ENCODE measurements at regions not wholly inside any gene's neighbourhood (a gene's known extent, or its start where the extent isn't known, plus 50 kb on each side); places are given as distances from the start of the nearest gene placed in this dataset.

DNA sequence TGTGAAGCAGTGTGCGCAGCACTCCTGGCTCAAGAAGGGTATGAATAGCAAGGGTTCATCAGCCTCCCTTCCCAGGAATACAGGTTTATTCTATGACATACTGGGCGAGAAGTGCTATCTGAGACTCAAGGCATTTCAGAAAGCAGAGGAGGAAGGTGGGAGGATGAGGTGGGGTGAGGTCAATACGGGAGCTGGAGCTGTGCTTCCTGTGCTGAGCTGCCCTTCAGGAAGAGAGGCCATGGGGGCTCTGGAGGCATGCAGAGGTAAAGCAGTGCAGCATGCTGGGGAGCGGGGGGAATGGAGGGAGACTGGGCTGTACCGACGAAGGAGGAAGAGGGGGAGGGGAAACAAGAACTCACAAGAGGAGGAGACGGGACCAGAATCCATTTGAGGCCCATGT lies 717.6 kb downstream of the PTPRU start:
- H3K4me3 ChIP-seq (ENCODE audit: insufficient read depth, low read depth, low read length), result no peak overlapping the region
- peaks cover 4% of the 10 kb centered on the region for H3K9me3 Mint-ChIP-seq (ENCODE audit: unreplicated experiment)
- DNase-seq (ENCODE audit: low read depth) (no peak), FAIRE-seq (no peak)
- H3K4me3 Mint-ChIP-seq (ENCODE audit: unreplicated experiment), result no peak overlapping the region
- H3K4me1 Mint-ChIP-seq (ENCODE audit: low read depth, unreplicated experiment), result peaks cover 2% of the 10 kb centered on the region
- no peaks in the 10 kb centered on the region for H3K4me1 ChIP-seq (ENCODE audit: insufficient read depth, low read length)
- no peak overlapping the region for H3K4me2 ChIP-seq (ENCODE audit: low read length)
- no peaks in the 10 kb centered on the region for H4K20me1 ChIP-seq (ENCODE audit: insufficient read depth, low read length)
- no peaks in the 10 kb centered on the region for H3K9me3 ChIP-seq (ENCODE audit: insufficient read depth, low read depth, low read length)
- no peak overlapping the region for H3K9ac ChIP-seq (ENCODE audit: low read length)
- H3K27me3 ChIP-seq (ENCODE audit: insufficient read depth, low read length), result no peaks in the 10 kb centered on the region
- no peak overlapping the region for H3K27ac ChIP-seq (ENCODE audit: low read depth, low read length)
- no peak overlapping the region for H2AFZ ChIP-seq (ENCODE audit: low read depth, low read length)
- no peaks in the 10 kb centered on the region for H3K36me3 ChIP-seq (ENCODE audit: insufficient read depth, low read length)
- TF ChIP-seq EZH2 (IDR thresholded peaks at IDR 0.05; ENCODE audit: insufficient read depth, low read length), result no peak
- TF ChIP-seq, protein P1, sequence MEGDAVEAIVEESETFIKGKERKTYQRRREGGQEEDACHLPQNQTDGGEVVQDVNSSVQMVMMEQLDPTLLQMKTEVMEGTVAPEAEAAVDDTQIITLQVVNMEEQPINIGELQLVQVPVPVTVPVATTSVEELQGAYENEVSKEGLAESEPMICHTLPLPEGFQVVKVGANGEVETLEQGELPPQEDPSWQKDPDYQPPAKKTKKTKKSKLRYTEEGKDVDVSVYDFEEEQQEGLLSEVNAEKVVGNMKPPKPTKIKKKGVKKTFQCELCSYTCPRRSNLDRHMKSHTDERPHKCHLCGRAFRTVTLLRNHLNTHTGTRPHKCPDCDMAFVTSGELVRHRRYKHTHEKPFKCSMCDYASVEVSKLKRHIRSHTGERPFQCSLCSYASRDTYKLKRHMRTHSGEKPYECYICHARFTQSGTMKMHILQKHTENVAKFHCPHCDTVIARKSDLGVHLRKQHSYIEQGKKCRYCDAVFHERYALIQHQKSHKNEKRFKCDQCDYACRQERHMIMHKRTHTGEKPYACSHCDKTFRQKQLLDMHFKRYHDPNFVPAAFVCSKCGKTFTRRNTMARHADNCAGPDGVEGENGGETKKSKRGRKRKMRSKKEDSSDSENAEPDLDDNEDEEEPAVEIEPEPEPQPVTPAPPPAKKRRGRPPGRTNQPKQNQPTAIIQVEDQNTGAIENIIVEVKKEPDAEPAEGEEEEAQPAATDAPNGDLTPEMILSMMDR (IDR thresholded peaks at IDR 0.05; ENCODE audit: insufficient read depth, low read depth, low read length), result no peak
- peaks cover 9% of the 10 kb centered on the region for H3K27me3 Mint-ChIP-seq (ENCODE audit: low read depth, unreplicated experiment)
- no peaks in the 10 kb centered on the region for H3K79me2 ChIP-seq (ENCODE audit: insufficient read depth, low read length)
- no peak overlapping the region for H3K27ac Mint-ChIP-seq (ENCODE audit: unreplicated experiment)
- H3K36me3 Mint-ChIP-seq (ENCODE audit: low read depth, unreplicated experiment), result no peaks in the 10 kb centered on the region

DNA sequence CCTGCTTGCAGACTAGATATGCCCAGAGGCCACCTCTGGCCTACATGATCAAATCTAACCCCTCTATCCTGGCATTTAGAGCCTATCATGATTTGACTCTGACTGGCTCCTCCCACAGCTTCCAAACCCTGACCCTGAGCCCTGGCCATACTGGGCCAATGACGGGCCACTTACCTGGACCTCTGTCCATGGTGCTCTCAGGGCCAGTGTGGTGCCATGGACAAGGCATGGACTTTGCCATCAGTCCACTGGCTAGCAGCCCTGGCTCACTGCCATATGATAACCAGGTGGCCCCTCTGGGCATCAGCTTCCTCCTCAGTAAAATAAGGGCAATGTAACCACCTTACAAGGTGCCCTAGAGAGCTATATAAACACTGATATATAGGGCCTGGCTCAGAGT lies 713.4 kb downstream of the PTPRU start:
- peaks cover 5% of the 10 kb centered on the region for H3K27me3 ChIP-seq (ENCODE audit: insufficient read depth, low read length)
- FAIRE-seq, result no peak
- no peak for TF ChIP-seq EZH2 (IDR thresholded peaks at IDR 0.05; ENCODE audit: insufficient read depth, low read length)
- TF ChIP-seq, protein P1 (IDR thresholded peaks at IDR 0.05; ENCODE audit: insufficient read depth, low read depth, low read length), result no peak
- peaks cover 4% of the 10 kb centered on the region for H3K9me3 Mint-ChIP-seq (ENCODE audit: unreplicated experiment)
- H3K36me3 ChIP-seq (ENCODE audit: insufficient read depth, low read length), result no peaks in the 10 kb centered on the region
- no peak overlapping the region for H3K27ac ChIP-seq (ENCODE audit: low read depth, low read length)
- no peak overlapping the region for H2AFZ ChIP-seq (ENCODE audit: low read depth, low read length)
- no peak overlapping the region for H3K4me3 ChIP-seq (ENCODE audit: insufficient read depth, low read depth, low read length)
- peaks cover 2% of the 10 kb centered on the region for H3K4me1 Mint-ChIP-seq (ENCODE audit: low read depth, unreplicated experiment)
- H3K4me3 Mint-ChIP-seq (ENCODE audit: unreplicated experiment), result no peak overlapping the region
- H4K20me1 ChIP-seq (ENCODE audit: insufficient read depth, low read length), result no peaks in the 10 kb centered on the region
- H3K9ac ChIP-seq (ENCODE audit: low read length), result no peak overlapping the region
- no peak for DNase-seq (ENCODE audit: low read depth)
- no peaks in the 10 kb centered on the region for H3K4me1 ChIP-seq (ENCODE audit: insufficient read depth, low read length)
- no peaks in the 10 kb centered on the region for H3K9me3 ChIP-seq (ENCODE audit: insufficient read depth, low read depth, low read length)
- no peaks in the 10 kb centered on the region for H3K79me2 ChIP-seq (ENCODE audit: insufficient read depth, low read length)
- H3K27me3 Mint-ChIP-seq (ENCODE audit: low read depth, unreplicated experiment), result peaks cover 26% of the 10 kb centered on the region
- H3K36me3 Mint-ChIP-seq (ENCODE audit: low read depth, unreplicated experiment), result no peaks in the 10 kb centered on the region
- H3K4me2 ChIP-seq (ENCODE audit: low read length), result no peak overlapping the region
- no peak overlapping the region for H3K27ac Mint-ChIP-seq (ENCODE audit: unreplicated experiment)

GRCh38 chr1:29948581-29948980 lies 712.3 kb downstream of the PTPRU start:
- FAIRE-seq (no peak), DNase-seq (ENCODE audit: low read depth) (no peak)
- Histone ChIP-seq H2AFZ (ENCODE audit: low read depth, low read length) (no peak overlapping the region), H3K27ac (ENCODE audit: low read depth, low read length) (no peak overlapping the region), H4K20me1 (ENCODE audit: insufficient read depth, low read length) (no peaks in the 10 kb centered on the region), H3K27me3 (ENCODE audit: insufficient read depth, low read length) (peaks cover 5% of the 10 kb centered on the region), H3K4me2 (ENCODE audit: low read length) (no peak overlapping the region), H3K36me3 (ENCODE audit: insufficient read depth, low read length) (no peaks in the 10 kb centered on the region), H3K9ac (ENCODE audit: low read length) (no peak overlapping the region), H3K4me3 (ENCODE audit: insufficient read depth, low read depth, low read length) (no peak overlapping the region), H3K4me1 (ENCODE audit: insufficient read depth, low read length) (no peaks in the 10 kb centered on the region), H3K79me2 (ENCODE audit: insufficient read depth, low read length) (no peaks in the 10 kb centered on the region), H3K9me3 (ENCODE audit: insufficient read depth, low read depth, low read length) (no peaks in the 10 kb centered on the region)
- peaks cover 4% of the 10 kb centered on the region for H3K9me3 Mint-ChIP-seq (ENCODE audit: unreplicated experiment)
- TF ChIP-seq, protein P1 (IDR thresholded peaks at IDR 0.05; ENCODE audit: insufficient read depth, low read depth, low read length), result no peak
- no peak for TF ChIP-seq EZH2 (IDR thresholded peaks at IDR 0.05; ENCODE audit: insufficient read depth, low read length)
- no peaks in the 10 kb centered on the region for H3K36me3 Mint-ChIP-seq (ENCODE audit: low read depth, unreplicated experiment)
- H3K27ac Mint-ChIP-seq (ENCODE audit: unreplicated experiment), result no peak overlapping the region
- H3K27me3 Mint-ChIP-seq (ENCODE audit: low read depth, unreplicated experiment), result peaks cover 29% of the 10 kb centered on the region
- H3K4me3 Mint-ChIP-seq (ENCODE audit: unreplicated experiment), result no peak overlapping the region
- H3K4me1 Mint-ChIP-seq (ENCODE audit: low read depth, unreplicated experiment), result no peaks in the 10 kb centered on the region
